ENCODE measurements at regions not wholly inside any gene's neighbourhood (a gene's known extent, or its start where the extent isn't known, plus 50 kb on each side); places are given as distances from the start of the nearest gene placed in this dataset.

DNA sequence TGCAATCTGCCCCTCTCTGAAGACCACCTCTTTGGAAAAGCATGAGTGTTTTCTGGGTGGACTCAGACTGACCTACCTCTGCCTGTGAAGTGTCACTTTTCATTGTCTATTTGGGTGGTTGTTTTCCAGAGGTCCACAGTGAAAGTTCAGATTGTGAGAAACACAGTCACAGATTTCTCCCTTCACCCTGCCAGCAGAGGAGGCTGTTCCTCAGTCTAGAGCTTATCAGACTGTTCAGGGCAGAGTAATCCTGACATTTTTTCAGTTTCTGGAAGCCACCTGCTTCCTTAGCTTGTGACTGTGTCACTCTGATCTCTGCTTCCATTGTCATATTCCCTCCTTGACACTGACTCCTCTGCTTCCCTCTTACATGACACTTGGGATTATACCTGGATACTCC, 55.4 kb upstream of the RMP24 start:
- TF ChIP-seq ESRRA (IDR thresholded peaks at IDR 0.05; ENCODE audit: borderline replicate concordance, low read length) (no peak), MAX (IDR thresholded peaks at IDR 0.05) (no peak), EP300 (IDR thresholded peaks at IDR 0.05) (no peak), ZC3H11A (IDR thresholded peaks at IDR 0.05) (no peak), POLR2A (IDR thresholded peaks at IDR 0.05; ENCODE audit: low read length) (no peak), RCOR1 (IDR thresholded peaks at IDR 0.05; ENCODE audit: low read depth, low read length) (no peak), CHD4 (IDR thresholded peaks at IDR 0.05; ENCODE audit: borderline replicate concordance) (no peak)
- TF ChIP-seq, protein P1, sequence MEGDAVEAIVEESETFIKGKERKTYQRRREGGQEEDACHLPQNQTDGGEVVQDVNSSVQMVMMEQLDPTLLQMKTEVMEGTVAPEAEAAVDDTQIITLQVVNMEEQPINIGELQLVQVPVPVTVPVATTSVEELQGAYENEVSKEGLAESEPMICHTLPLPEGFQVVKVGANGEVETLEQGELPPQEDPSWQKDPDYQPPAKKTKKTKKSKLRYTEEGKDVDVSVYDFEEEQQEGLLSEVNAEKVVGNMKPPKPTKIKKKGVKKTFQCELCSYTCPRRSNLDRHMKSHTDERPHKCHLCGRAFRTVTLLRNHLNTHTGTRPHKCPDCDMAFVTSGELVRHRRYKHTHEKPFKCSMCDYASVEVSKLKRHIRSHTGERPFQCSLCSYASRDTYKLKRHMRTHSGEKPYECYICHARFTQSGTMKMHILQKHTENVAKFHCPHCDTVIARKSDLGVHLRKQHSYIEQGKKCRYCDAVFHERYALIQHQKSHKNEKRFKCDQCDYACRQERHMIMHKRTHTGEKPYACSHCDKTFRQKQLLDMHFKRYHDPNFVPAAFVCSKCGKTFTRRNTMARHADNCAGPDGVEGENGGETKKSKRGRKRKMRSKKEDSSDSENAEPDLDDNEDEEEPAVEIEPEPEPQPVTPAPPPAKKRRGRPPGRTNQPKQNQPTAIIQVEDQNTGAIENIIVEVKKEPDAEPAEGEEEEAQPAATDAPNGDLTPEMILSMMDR (IDR thresholded peaks at IDR 0.05) = no peak
